ENCODE measurements at regions not wholly inside any gene's neighbourhood (a gene's known extent, or its start where the extent isn't known, plus 50 kb on each side); places are given as distances from the start of the nearest gene placed in this dataset.

GRCh38 chr18:29853126-29853525 is 1189.4 kb downstream of the DSC3 start:
- Histone ChIP-seq H4K20me1 (ENCODE audit: insufficient read depth, low read length) (no peaks in the 10 kb centered on the region), H3K36me3 (replicated peaks in 1 of 2; ENCODE audit: control insufficient read depth in 1 of 2, insufficient read depth in 2 of 2, low read length in 2 of 2) (no peaks in the 10 kb centered on the region), H3K4me1 (ENCODE audit: insufficient read depth, low read length) (no peaks in the 10 kb centered on the region), H2AFZ (ENCODE audit: low read length) (no peak overlapping the region), H3K27me3 (ENCODE audit: control insufficient read depth in 1 of 2, insufficient read depth in 2 of 2, low read length in 2 of 2) (no peaks in the 10 kb centered on the region), H3K9ac (ENCODE audit: insufficient read depth, low read depth, low read length) (no peak overlapping the region), H3K9me3 (ENCODE audit: low read length) (no peaks in the 10 kb centered on the region), H3K27ac (ENCODE audit: extremely low read length, insufficient read depth, low read length) (no peak overlapping the region), H3K4me3 (replicated peaks in 1 of 3; ENCODE audit: insufficient read depth in 1 of 3, low read depth in 2 of 3, low read length in 3 of 3) (no peak overlapping the region), H3K4me2 (ENCODE audit: low read depth, low read length) (no peak overlapping the region), H3K79me2 (ENCODE audit: insufficient read depth, low read length) (no peaks in the 10 kb centered on the region)
- in situ Hi-C loops (cut with HindIII; ENCODE audit: extremely low pct_ligation_motif_present, low pct_unique_long_range_greater_than_20kb) (no loop called here), intact Hi-C loops (cut with micrococcal nuclease; ENCODE audit: unreplicated experiment) (no loop called here)
- BruUV-seq (replicated peaks), result no TSS peak
- ChIA-PET POLR2A (no interaction called here), CTCF (ENCODE audit: low intra/inter-chr PET ratio, low total read pairs) (no interaction called here)
- ATAC-seq (no peak), FAIRE-seq (no peak), DNase-seq (ENCODE audit: low spot score) (no peak)
- TF ChIP-seq ZNF513 (CRISPR knock-in tag; conservative IDR thresholded peaks at IDR 0.05) (no peak), ZNF142 (CRISPR knock-in tag; IDR thresholded peaks at IDR 0.05) (no peak), ZNF646 (CRISPR knock-in tag; IDR thresholded peaks at IDR 0.05) (no peak), FOXP1 (IDR thresholded peaks at IDR 0.05) (no peak), FOXP1 (CRISPR knock-in tag; IDR thresholded peaks at IDR 0.05) (no peak), TBL1XR1 (IDR thresholded peaks at IDR 0.05; ENCODE audit: borderline replicate concordance, low read length, partially characterized antibody) (no peak), ELF3 (CRISPR knock-in tag; IDR thresholded peaks at IDR 0.05) (no peak), JARID2 (CRISPR knock-in tag; IDR thresholded peaks at IDR 0.05; ENCODE audit: insufficient replicate concordance) (no peak), ZNF451 (CRISPR knock-in tag; IDR thresholded peaks at IDR 0.05) (no peak), PBX3 (CRISPR knock-in tag; IDR thresholded peaks at IDR 0.05; ENCODE audit: borderline replicate concordance) (no peak), KDM6A (CRISPR knock-in tag; IDR thresholded peaks at IDR 0.05; ENCODE audit: low read depth) (no peak)
